ENCODE measurements at regions not wholly inside any gene's neighbourhood (a gene's known extent, or its start where the extent isn't known, plus 50 kb on each side); places are given as distances from the start of the nearest gene placed in this dataset.

- no peak for TF ChIP-seq CTCF (IDR thresholded peaks at IDR 0.05; ENCODE audit: insufficient read depth, low read length, poor library complexity, severe bottlenecking)
- no peak for TF ChIP-seq EZH2phosphoT487 (conservative IDR thresholded peaks at IDR 0.05; ENCODE audit: low read length)
Observed at GRCh38 chr12:93186131-93186530, 191.6 kb upstream of the NUDT4 start.

All from SU-DHL-6 (cell line).